MM.1S (cell line): ENCODE measurements at regions not wholly inside any gene's neighbourhood (a gene's known extent, or its start where the extent isn't known, plus 50 kb on each side); places are given as distances from the start of the nearest gene placed in this dataset.

Experiments
- DNase-seq: peaks from one replicate; pipeline ENCODE4 v3.0.0-alpha.2; 2015
- H2AFZ ChIP-seq: fragments of 300-600 bp; sonication (generic); 2 replicates; pipeline ENCODE4 v1.6.0; 2016; ENCODE audit warnings: antibody characterized with exemption, low read length
- H3F3A ChIP-seq: fragments of 300-600 bp; sonication (generic); 2 replicates; pipeline ENCODE4 v1.6.1; 2016; ENCODE audit warnings: mild to moderate bottlenecking, antibody characterized with exemption, low read length, moderate library complexity, mixed read lengths; ENCODE audit not compliant: insufficient read depth
- H3K27ac ChIP-seq: fragments of 300-600 bp; sonication (generic); 2 replicates; pipeline ENCODE4 v1.5.1; 2016; ENCODE audit warnings: mild to moderate bottlenecking, low read length
- H3K27me3 ChIP-seq: fragments of 300-600 bp; sonication (generic); replicated peaks from 2 replicates; pipeline ENCODE4 v1.6.0; 2016; ENCODE audit warnings: low read length; ENCODE audit not compliant: insufficient read depth
- H3K36me3 ChIP-seq: fragments of 300-600 bp; sonication (generic); replicated peaks from 2 replicates; pipeline ENCODE4 v1.6.1; 2016; ENCODE audit warnings: mild to moderate bottlenecking, low read length, mixed read lengths; ENCODE audit not compliant: insufficient read depth
- H3K4me1 ChIP-seq: fragments of 300-600 bp; sonication (generic); 2 replicates; pipeline ENCODE4 v1.6.1; 2016; ENCODE audit warnings: low read length, mixed read lengths
- H3K4me2 ChIP-seq: fragments of 300-600 bp; sonication (generic); 2 replicates; pipeline ENCODE4 v1.6.0; 2016; ENCODE audit warnings: low read depth, low read length
- H3K4me3 ChIP-seq: fragments of 300-600 bp; sonication (generic); 2 replicates; pipeline ENCODE4 v1.5.1; 2016; ENCODE audit warnings: low read length, mixed read lengths
- H3K79me2 ChIP-seq: fragments of 300-600 bp; sonication (generic); 2 replicates; pipeline ENCODE4 v1.6.1; 2016; ENCODE audit warnings: mixed run types, low read length, mixed read lengths
- H3K9ac ChIP-seq: fragments of 300-600 bp; sonication (generic); 2 replicates; pipeline ENCODE4 v1.6.1; 2016; ENCODE audit warnings: low read length, mixed read lengths
- H3K9me2 ChIP-seq: fragments of 300-600 bp; sonication (generic); replicated peaks from 2 replicates; pipeline ENCODE4 v1.6.1; 2016; ENCODE audit warnings: mild to moderate bottlenecking, low read length, mixed read lengths; ENCODE audit not compliant: insufficient read depth
- H3K9me3 ChIP-seq: fragments of 300-600 bp; sonication (generic); replicated peaks from 2 replicates; pipeline ENCODE4 v1.6.1; 2016; ENCODE audit warnings: mild to moderate bottlenecking, low read length, mixed read lengths; ENCODE audit not compliant: insufficient read depth
- H4K20me1 ChIP-seq: fragments of 300-600 bp; sonication (generic); 2 replicates; pipeline ENCODE4 v1.6.1; 2016; ENCODE audit warnings: mild to moderate bottlenecking, low read length, moderate library complexity, mixed read lengths; ENCODE audit not compliant: insufficient read depth
- EZH2 ChIP-seq: fragments of 300-600 bp; sonication (generic); optimal IDR thresholded peaks from 2 replicates; pipeline ENCODE3; 2017; ENCODE audit warnings: low read depth, mild to moderate bottlenecking, antibody characterized with exemption, low read length, mixed read lengths
- EZH2phosphoT487 ChIP-seq: fragments of 300-600 bp; sonication (generic); IDR thresholded peaks from 2 replicates; pipeline ENCODE4 v1.6.1; 2018; ENCODE audit warnings: antibody characterized with exemption, low read length
- TF ChIP-seq, protein P1 (sequence below): fragments of 300-600 bp; sonication (generic); IDR thresholded peaks from 2 replicates; pipeline ENCODE4 v1.5.1; 2016; ENCODE audit warnings: antibody characterized with exemption, low read length, mixed read lengths

DNA sequence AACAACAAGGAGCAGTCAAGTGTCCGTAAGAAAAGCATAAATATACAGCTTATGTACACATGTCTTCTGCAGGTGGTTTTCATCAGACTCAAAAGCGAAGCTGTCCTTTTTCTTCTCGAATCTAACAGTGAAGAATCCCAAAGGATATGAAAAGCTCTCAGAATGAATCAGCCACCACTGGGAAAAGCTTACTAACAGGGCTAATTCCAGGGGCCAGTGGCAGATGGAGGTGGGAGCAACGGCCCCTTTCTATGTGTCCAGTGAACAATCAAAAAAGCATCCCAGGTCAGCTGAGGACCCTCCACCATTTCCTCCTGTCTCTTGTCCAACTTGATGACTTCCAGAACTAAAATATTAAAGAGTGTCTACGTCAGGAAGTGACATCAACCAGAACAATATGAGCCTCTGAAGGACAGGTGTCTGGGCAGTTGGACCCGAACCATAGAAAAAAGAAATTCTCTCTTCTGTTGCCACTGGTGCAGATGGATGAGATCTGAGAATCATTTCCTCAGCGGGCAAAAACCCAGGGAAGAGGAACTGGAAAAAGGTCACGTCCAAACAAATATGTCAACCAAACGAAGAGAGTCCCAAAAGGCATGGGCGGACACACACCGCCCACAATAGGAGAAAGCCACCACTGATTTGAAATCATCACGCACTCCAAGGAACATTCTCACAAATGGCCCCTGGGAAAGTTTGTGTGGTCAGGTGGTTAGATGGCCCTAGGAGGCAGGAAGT, 70.4 kb upstream of the TIAM1 start:
- no peak for DNase-seq
- Histone ChIP-seq H3K4me2 (no peak overlapping the region), H3K9me2 (no peaks in the 10 kb centered on the region), H3K27me3 (no peaks in the 10 kb centered on the region), H4K20me1 (no peaks in the 10 kb centered on the region), H3K9me3 (no peaks in the 10 kb centered on the region), H3K79me2 (peaks cover 22% of the 10 kb centered on the region), H3K4me1 (peaks cover 17% of the 10 kb centered on the region), H3K27ac (no peak overlapping the region), H3F3A (peaks cover 6% of the 10 kb centered on the region; the same call in 1 of the 2 replicates), H3K4me3 (no peak overlapping the region), H3K9ac (no peak overlapping the region), H2AFZ (no peak overlapping the region), H3K36me3 (peaks cover 5% of the 10 kb centered on the region; the same call in 1 of the 2 replicates)
- TF ChIP-seq EZH2phosphoT487 (no peak), EZH2 (no peak)
- TF ChIP-seq, protein P1, sequence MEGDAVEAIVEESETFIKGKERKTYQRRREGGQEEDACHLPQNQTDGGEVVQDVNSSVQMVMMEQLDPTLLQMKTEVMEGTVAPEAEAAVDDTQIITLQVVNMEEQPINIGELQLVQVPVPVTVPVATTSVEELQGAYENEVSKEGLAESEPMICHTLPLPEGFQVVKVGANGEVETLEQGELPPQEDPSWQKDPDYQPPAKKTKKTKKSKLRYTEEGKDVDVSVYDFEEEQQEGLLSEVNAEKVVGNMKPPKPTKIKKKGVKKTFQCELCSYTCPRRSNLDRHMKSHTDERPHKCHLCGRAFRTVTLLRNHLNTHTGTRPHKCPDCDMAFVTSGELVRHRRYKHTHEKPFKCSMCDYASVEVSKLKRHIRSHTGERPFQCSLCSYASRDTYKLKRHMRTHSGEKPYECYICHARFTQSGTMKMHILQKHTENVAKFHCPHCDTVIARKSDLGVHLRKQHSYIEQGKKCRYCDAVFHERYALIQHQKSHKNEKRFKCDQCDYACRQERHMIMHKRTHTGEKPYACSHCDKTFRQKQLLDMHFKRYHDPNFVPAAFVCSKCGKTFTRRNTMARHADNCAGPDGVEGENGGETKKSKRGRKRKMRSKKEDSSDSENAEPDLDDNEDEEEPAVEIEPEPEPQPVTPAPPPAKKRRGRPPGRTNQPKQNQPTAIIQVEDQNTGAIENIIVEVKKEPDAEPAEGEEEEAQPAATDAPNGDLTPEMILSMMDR, result no peak

DNA sequence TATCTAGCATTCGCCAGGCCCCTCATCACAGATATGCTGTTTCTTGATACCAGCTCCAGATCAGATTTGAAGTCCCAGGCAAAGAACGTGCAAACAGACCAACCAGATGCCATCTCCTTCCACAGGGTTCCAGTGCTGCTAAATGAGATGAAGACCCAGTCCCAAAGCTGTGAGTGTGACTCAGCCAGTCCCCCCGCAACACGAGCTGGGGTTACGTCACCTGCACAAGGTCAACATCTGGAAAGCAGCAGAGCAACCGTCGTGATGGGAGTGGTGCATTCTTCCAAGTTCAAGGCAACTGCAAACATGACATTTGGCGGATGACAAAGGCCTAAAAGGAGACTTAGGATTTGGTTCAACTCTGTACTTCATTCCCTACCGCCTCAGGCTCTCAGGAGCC, 69.6 kb upstream of the TIAM1 start:
- Histone ChIP-seq H3K36me3 (peaks cover 5% of the 10 kb centered on the region; the same call in 1 of the 2 replicates), H3K9me2 (no peaks in the 10 kb centered on the region), H4K20me1 (no peaks in the 10 kb centered on the region), H3K4me2 (no peak overlapping the region), H3K27me3 (no peaks in the 10 kb centered on the region), H3K27ac (no peak overlapping the region), H3F3A (peaks cover 6% of the 10 kb centered on the region; the same call in 1 of the 2 replicates), H3K79me2 (peaks cover 25% of the 10 kb centered on the region), H2AFZ (no peak overlapping the region), H3K4me3 (no peak overlapping the region), H3K4me1 (peaks cover 17% of the 10 kb centered on the region), H3K9ac (no peak overlapping the region), H3K9me3 (no peaks in the 10 kb centered on the region)
- no peak for DNase-seq
- TF ChIP-seq EZH2, result no peak

DNA sequence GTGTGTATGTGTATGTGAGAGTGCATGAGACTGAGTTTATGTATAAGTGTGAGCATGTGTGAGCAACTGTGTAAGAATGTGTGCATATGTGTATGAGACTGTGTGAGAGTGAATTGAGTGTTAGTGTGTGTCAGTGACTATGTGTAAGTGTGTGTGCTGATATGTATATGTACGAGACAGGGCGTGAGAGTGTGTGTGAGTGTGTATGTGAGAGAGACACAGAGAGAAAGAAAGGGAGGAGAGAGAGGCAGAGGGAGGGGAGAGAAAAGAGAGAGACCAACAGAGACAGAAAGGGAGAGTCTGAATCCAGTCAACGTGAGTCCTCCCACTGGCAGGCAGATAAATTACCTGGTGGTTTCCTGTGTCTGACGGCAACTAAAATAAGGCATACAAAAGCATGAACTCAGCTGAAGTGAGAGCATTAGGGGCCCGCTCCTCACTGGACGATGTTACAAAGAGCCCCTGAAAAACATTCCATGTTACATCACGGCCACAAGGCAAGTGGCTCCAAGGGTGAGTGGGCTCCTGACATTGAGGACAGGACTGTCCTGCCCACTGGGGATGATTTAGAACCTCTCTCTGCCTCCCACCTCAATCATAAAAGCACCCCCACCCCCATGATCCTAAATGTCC, 66.6 kb upstream of the TIAM1 start:
- peak; percentile 83 for DNase-seq
- Histone ChIP-seq H3K4me3 (peak overlapping the region; percentile 45), H2AFZ (no peak overlapping the region), H3K27ac (peak overlapping the region; percentile 51; the same call in 1 of the 2 replicates), H3K27me3 (no peaks in the 10 kb centered on the region), H3K9ac (peak overlapping the region; percentile 24; the same call in 1 of the 2 replicates), H3K4me2 (peak overlapping the region; percentile 84), H3K9me2 (no peaks in the 10 kb centered on the region), H3F3A (peaks cover 6% of the 10 kb centered on the region; the same call in 1 of the 2 replicates), H3K4me1 (peaks cover 17% of the 10 kb centered on the region), H3K79me2 (peaks cover 40% of the 10 kb centered on the region), H4K20me1 (no peaks in the 10 kb centered on the region), H3K9me3 (no peaks in the 10 kb centered on the region), H3K36me3 (peaks cover 5% of the 10 kb centered on the region; the same call in 1 of the 2 replicates)
- no peak for TF ChIP-seq EZH2
- TF ChIP-seq, protein P1, result peak; percentile 11; the same call in 1 of the 2 replicates
